22Rv1 (cell line): ENCODE measurements at regions not wholly inside any gene's neighbourhood (a gene's known extent, or its start where the extent isn't known, plus 50 kb on each side); places are given as distances from the start of the nearest gene placed in this dataset.
A peak's percentile ranks its signal among the peaks of the same experiment; 100 is the strongest.

ENCODE experiments used
- H3K27ac ChIP-seq: fragments of 450-650 bp; 2 replicates; pipeline ENCODE4 v1.5.1; 2017
- ZFX ChIP-seq: fragments of 450-650 bp; IDR thresholded peaks from 2 replicates; pipeline ENCODE4 v1.6.1; 2017; ENCODE audit warnings: antibody characterized with exemption, borderline replicate concordance
- TF ChIP-seq, protein P1 (sequence below): fragments of 450-650 bp; IDR thresholded peaks from 2 replicates; pipeline ENCODE4 v1.5.1; 2017; ENCODE audit warnings: mild to moderate bottlenecking

DNA sequence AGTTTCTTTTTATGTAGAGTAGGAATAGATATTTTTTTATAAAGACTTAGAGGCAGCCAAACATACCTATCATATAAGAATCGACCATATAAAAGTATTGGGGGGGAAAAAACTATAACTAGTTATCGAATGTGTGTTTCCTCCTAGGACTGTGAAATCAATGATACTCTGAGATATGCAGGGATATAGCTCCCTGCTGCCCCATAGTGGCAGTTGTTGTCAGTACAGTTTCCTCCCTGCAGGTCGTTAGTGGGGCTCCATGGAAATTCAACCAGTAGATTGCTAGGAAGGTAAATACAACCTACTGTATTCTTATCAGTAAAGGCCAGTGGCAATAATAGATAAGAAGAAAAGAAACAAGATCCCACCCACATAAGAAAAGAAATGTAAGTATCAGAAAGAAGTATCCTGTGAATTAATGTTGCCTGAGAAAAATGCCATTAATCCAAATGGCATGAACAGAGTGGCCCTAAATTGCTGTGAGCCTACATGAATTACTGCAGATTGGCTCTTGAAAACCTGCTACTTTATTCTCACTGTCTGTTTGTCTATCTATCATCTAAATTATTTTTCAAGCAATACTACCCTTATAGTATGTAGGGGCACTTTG lies 136.9 kb upstream of the FBN2 start:
- H3K27ac ChIP-seq = no peak overlapping the region
- TF ChIP-seq, protein P1, sequence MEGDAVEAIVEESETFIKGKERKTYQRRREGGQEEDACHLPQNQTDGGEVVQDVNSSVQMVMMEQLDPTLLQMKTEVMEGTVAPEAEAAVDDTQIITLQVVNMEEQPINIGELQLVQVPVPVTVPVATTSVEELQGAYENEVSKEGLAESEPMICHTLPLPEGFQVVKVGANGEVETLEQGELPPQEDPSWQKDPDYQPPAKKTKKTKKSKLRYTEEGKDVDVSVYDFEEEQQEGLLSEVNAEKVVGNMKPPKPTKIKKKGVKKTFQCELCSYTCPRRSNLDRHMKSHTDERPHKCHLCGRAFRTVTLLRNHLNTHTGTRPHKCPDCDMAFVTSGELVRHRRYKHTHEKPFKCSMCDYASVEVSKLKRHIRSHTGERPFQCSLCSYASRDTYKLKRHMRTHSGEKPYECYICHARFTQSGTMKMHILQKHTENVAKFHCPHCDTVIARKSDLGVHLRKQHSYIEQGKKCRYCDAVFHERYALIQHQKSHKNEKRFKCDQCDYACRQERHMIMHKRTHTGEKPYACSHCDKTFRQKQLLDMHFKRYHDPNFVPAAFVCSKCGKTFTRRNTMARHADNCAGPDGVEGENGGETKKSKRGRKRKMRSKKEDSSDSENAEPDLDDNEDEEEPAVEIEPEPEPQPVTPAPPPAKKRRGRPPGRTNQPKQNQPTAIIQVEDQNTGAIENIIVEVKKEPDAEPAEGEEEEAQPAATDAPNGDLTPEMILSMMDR = peak; percentile 87
- TF ChIP-seq ZFX = no peak

DNA sequence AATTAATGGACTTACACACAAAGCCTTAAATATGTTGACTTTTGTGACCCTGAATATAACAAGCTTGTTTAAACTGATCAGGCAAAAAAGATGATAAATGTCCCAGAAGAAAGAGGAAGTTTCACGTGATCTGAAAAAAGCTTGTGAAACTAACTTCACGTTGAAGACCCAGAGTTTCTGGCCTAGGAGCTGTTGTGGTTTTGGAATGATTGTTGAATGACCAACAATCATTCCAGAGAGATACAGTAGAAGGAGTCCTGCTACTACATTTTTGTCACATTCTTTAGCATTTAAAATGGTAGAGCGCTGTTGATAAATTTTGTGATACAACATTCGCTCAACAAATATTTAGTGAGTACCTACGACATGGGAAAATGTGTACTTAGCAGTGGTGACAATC lies 143.1 kb upstream of the FBN2 start:
- TF ChIP-seq, protein P1 = no peak
- no peak for TF ChIP-seq ZFX
- H3K27ac ChIP-seq = no peak overlapping the region

DNA sequence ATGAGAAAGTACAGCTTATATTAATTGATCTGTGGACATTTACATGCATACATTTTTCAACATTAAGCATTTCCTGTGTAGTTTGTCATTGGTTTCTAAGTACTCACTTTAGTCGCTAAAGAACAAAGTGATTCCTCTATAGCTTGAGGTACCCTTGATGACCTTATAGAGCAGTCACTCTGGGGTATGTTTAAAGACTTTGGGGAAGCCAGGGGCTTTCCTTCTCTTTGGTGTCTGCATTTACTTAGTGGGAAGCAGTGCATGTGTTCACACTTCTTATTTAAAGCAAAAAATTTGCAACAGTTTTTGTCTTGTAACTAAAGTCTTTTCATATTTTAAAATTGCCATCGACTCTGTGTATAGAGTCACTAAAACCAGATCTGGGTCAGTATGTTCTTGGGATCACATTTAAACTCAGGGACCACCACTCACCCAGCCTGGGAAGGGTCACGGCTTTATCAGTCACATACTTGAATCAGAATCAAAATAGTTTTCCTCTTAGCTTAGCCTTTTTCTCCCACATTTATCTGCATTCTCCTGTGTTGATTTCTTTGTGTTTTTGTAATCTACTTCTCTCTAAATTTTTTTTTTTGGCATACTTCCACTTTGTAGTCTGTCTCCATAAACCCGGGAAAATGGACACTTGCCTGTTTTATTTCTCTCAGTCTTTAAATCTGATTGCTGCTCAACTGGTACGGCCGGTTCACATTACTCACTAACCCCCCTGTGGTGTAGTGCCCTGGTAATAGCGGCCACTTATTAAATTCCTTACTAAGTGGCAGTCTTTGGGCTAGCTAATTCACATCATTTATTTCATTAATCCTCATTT lies 143.9 kb upstream of the FBN2 start:
- H3K27ac ChIP-seq = no peak overlapping the region
- no peak for TF ChIP-seq ZFX
- TF ChIP-seq, protein P1 = no peak

DNA sequence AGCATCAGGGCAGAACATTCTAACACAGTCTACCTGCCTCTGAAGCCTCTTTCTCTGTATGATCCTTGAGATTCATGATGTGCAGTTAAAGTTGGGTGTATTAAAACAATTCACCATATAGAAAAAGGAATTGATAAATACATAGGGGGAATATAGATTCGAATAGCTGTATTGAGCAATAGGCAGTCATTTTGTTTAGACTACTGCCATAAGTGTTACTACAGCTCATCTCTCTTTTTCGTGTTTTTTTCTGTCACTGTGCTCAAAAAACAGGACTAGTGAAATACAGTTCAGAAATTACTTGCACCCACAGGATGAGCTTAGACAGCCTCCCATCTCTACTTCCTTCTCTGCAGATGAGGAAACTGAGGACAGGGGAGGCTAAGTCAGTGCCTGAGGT lies 144.6 kb upstream of the FBN2 start:
- H3K27ac ChIP-seq = no peak overlapping the region
- TF ChIP-seq, protein P1 = no peak
- TF ChIP-seq ZFX = no peak

DNA sequence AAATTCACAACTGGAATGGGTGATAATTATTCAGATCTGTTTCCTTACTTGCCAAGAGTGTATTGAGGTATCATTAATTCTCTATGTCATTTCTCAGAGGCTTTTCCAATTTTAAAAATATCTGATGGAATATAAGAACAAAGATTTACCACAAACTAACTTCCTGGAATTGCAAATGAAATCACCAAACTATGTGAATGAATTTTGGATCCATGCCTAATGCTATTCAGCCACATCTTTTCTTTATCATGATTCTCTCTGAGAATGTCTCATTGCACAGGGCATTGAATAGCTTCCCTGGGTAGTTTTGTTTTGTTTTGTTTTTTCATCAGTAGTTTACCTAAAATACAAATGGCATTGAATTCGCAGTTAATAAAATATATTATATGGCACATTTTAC lies 146.9 kb upstream of the FBN2 start:
- TF ChIP-seq ZFX = no peak
- TF ChIP-seq, protein P1 = no peak
- H3K27ac ChIP-seq = no peak overlapping the region

DNA sequence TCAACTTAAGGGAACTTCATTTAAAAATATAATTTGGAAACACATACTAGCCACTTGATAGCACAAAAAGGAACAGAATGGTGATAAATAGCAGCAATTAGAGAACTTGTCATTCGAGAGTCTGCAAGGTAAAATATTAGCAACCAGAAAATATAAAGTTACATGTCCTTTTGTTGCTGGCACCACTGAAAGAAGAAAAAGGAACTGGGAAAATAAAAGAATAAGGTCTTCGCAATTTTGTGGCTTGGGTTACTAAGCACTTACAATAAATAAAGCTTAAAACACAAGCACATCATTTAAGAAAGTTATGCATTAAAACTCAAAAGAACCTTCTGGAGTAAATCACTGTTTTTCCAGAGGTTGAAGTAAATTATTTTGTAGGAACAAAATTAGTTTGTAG lies 149.9 kb upstream of the FBN2 start:
- no peak for TF ChIP-seq ZFX
- TF ChIP-seq, protein P1 = no peak
- no peak overlapping the region for H3K27ac ChIP-seq

DNA sequence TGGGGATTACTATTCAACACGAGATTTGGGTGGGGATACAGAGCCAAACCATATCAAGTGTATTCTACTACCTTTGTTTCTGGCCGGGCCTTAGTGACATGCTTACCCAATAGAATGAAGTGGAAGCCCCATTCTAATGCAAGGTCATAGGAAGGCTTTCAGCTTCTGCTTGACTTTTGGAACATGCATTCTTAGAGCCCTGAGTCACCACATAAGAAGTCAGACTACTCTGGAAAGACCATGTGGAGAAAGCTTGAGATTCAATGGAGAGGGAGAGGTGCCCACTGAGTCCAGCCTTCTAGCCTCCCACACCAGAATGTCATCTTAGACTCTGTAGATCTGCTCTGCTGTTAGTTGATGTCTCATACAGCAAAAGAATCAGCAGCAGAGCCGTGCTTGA lies 155.7 kb upstream of the FBN2 start:
- H3K27ac ChIP-seq = no peak overlapping the region
- no peak for TF ChIP-seq ZFX
- TF ChIP-seq, protein P1 = no peak
